Naive thymus-derived CD4-positive, alpha-beta T cell (primary cell): ENCODE measurements at regions not wholly inside any gene's neighbourhood (a gene's known extent, or its start where the extent isn't known, plus 50 kb on each side); places are given as distances from the start of the nearest gene placed in this dataset.

Experiments used
- ATAC-seq: fragments of 150-1000 bp; cut with Tn5 transposase; 2 replicates; pipeline ENCODE4 v1.10.0; 2021; ENCODE audit warnings: mild to moderate bottlenecking, moderate library complexity
- CTCF ChIA-PET: fragments of 350-600 bp; sonication (Branson Sonifier 250); formaldehyde crosslinking; loops from one replicate; lab custom pipeline; 2021; ENCODE audit warnings: antibody characterized with exemption; lab: Charles Lee
- POLR2A ChIA-PET: fragments of 350-600 bp; sonication (Branson Sonifier 250); formaldehyde crosslinking; loops from one replicate; lab custom pipeline; 2021; ENCODE audit warnings: antibody characterized with exemption, inconsistent platforms; lab: Charles Lee
- DNase-seq, 9 donors: peaks; one replicate each; pipeline versions ENCODE4 v3.0.0 to v3.0.0-alpha.2; 2020 to 2022; ENCODE audit warnings: mixed read lengths in 1 of 9
- H3K27ac ChIP-seq: one replicate; pipeline ENCODE4 v1.7.0; 2013; ENCODE audit warnings: mild to moderate bottlenecking, low read depth, low read length, moderate library complexity
- H3K27me3 ChIP-seq, 2 donors: one replicate each; pipeline ENCODE4 v1.7.0; 2013; ENCODE audit warnings: low read length in 2 of 2, mild to moderate bottlenecking in 2 of 2, moderate library complexity in 2 of 2; ENCODE audit not compliant: control insufficient read depth in 2 of 2, insufficient read depth in 2 of 2
- H3K36me3 ChIP-seq, 3 experiments: 1 replicate in 2 of 3; 2 replicates in 1 of 3; pipeline ENCODE4 v1.7.0; 2013; ENCODE audit warnings: low read length in 3 of 3, mild to moderate bottlenecking in 3 of 3, moderate library complexity in 1 of 3; ENCODE audit not compliant: insufficient read depth in 3 of 3, control insufficient read depth in 2 of 3
- H3K4me1 ChIP-seq, 2 donors: one replicate each; pipeline ENCODE4 v1.7.0; 2013; ENCODE audit warnings: low read length in 2 of 2, mild to moderate bottlenecking in 2 of 2, moderate library complexity in 1 of 2; ENCODE audit not compliant: control insufficient read depth in 2 of 2, insufficient read depth in 2 of 2
- H3K4me3 ChIP-seq: 2 replicates; pipeline ENCODE4 v1.7.0; 2013; ENCODE audit warnings: mild to moderate bottlenecking, low read length
- H3K9me3 ChIP-seq, 3 experiments: 1 replicate in 2 of 3; 2 replicates in 1 of 3; pipeline ENCODE4 v1.7.0; 2013; ENCODE audit warnings: low read length in 3 of 3; ENCODE audit not compliant: control insufficient read depth in 2 of 3
- H3K27ac Mint-ChIP-seq, 9 donors: one replicate each; pipeline ENCODE4 v1.8.0; 2020 to 2022; ENCODE audit warnings: mixed read lengths in 9 of 9, mild to moderate bottlenecking in 8 of 9, moderate library complexity in 5 of 9, inconsistent platforms in 2 of 9
- H3K27me3 Mint-ChIP-seq, 5 donors: one replicate each; pipeline ENCODE4 v1.8.0; 2021 to 2022; ENCODE audit warnings: mixed read lengths in 5 of 5, mild to moderate bottlenecking in 1 of 5
- H3K36me3 Mint-ChIP-seq, 5 donors: one replicate each; pipeline ENCODE4 v1.8.0; 2020 to 2022; ENCODE audit warnings: mixed read lengths in 5 of 5, mild to moderate bottlenecking in 3 of 5, inconsistent platforms in 1 of 5
- H3K4me1 Mint-ChIP-seq, 7 donors: one replicate each; pipeline ENCODE4 v1.8.0; 2020 to 2022; ENCODE audit warnings: mixed read lengths in 7 of 7, mild to moderate bottlenecking in 3 of 7, inconsistent platforms in 1 of 7
- H3K4me3 Mint-ChIP-seq, 10 donors: one replicate each; pipeline ENCODE4 v1.8.0; 2020 to 2022; ENCODE audit warnings: mild to moderate bottlenecking in 10 of 10, mixed read lengths in 10 of 10, moderate library complexity in 6 of 10, inconsistent platforms in 2 of 10
- H3K9me3 Mint-ChIP-seq, 11 donors: one replicate each; pipeline ENCODE4 v1.8.0; 2020 to 2022; ENCODE audit warnings: mixed read lengths in 11 of 11, mild to moderate bottlenecking in 4 of 11, inconsistent platforms in 1 of 11, moderate library complexity in 1 of 11
- intact Hi-C, 2 donors: fragments of 100-400 bp; cut with micrococcal nuclease; formaldehyde crosslinking; loops; one replicate each; pipeline ENCODE4 v1.15.1; 2023

- Histone ChIP-seq H3K9me3 (no peaks in the 10 kb centered on the region), H3K4me1 (no peaks in the 10 kb centered on the region), H3K27ac (no peak overlapping the region), H3K4me3 (no peak overlapping the region), H3K36me3 (no peaks in the 10 kb centered on the region), H3K27me3 (no peaks in the 10 kb centered on the region)
- Mint-ChIP-seq H3K27me3 (peaks cover 7 to 33% (median 23%) of the 10 kb centered on the region in 5 donors), H3K9me3 (no peaks in the 10 kb centered on the region), H3K4me1 (no peaks in the 10 kb centered on the region), H3K36me3 (no peaks in the 10 kb centered on the region), H3K4me3 (no peak overlapping the region), H3K27ac (no peak overlapping the region)
- ATAC-seq: no peak
- ChIA-PET CTCF (no interaction called here), POLR2A (no interaction called here)
- intact Hi-C loops: no loop called here
- DNase-seq: no peak
Observed at GRCh38 chr18:5618047-5618688, 74.4 kb upstream of the EPB41L3 start.

GRCh38 chr18:5611221-5611620 is 67.4 kb upstream of the EPB41L3 start:
- peaks cover 0 to 5% (median 0%) of the 10 kb centered on the region in 11 donors for H3K9me3 Mint-ChIP-seq

GRCh38 chr18:5608846-5609245 is 65.0 kb upstream of the EPB41L3 start:
- no peak overlapping the region for H3K27ac ChIP-seq
- H3K9me3 ChIP-seq: no peaks in the 10 kb centered on the region
- H3K27me3 Mint-ChIP-seq: peaks cover 3 to 35% (median 17%) of the 10 kb centered on the region in 5 donors
- H3K4me1 ChIP-seq: no peaks in the 10 kb centered on the region
- H3K4me3 Mint-ChIP-seq: no peak overlapping the region
- ChIA-PET CTCF (no interaction called here), POLR2A (no interaction called here)
- intact Hi-C loops: loop anchor here in 1 of 2 donors (10.0 kb wide), 1 partner anchor 64 kb away; the partner anchor contains the start of gene EPB41L3
- H3K4me3 ChIP-seq: no peak overlapping the region
- no peak for ATAC-seq
- peaks cover 0 to 5% (median 0%) of the 10 kb centered on the region in 11 donors for H3K9me3 Mint-ChIP-seq
- no peak for DNase-seq
- no peaks in the 10 kb centered on the region for H3K27me3 ChIP-seq
- no peaks in the 10 kb centered on the region for H3K36me3 Mint-ChIP-seq
- no peaks in the 10 kb centered on the region for H3K36me3 ChIP-seq
- H3K27ac Mint-ChIP-seq: no peak overlapping the region
- H3K4me1 Mint-ChIP-seq: no peaks in the 10 kb centered on the region

More at GRCh38 chr18:5611221-5611620, 67.4 kb upstream of the EPB41L3 start:
- intact Hi-C loops: no loop called here
- Histone ChIP-seq H3K4me1 (no peaks in the 10 kb centered on the region), H3K27ac (no peak overlapping the region), H3K4me3 (no peak overlapping the region), H3K36me3 (no peaks in the 10 kb centered on the region), H3K27me3 (no peaks in the 10 kb centered on the region), H3K9me3 (no peaks in the 10 kb centered on the region)
- Mint-ChIP-seq H3K27me3 (peaks cover 3 to 31% (median 18%) of the 10 kb centered on the region in 5 donors), H3K4me3 (no peak overlapping the region), H3K27ac (no peak overlapping the region), H3K4me1 (no peaks in the 10 kb centered on the region), H3K36me3 (no peaks in the 10 kb centered on the region)
- ChIA-PET CTCF (no interaction called here), POLR2A (no interaction called here)
- ATAC-seq: no peak
- DNase-seq: no peak

- ChIA-PET POLR2A (no interaction called here), CTCF (no interaction called here)
- no peaks in the 10 kb centered on the region for H3K36me3 Mint-ChIP-seq
- ATAC-seq (no peak), DNase-seq (no peak)
- no peaks in the 10 kb centered on the region for H3K4me1 Mint-ChIP-seq
- no peaks in the 10 kb centered on the region for H3K27me3 ChIP-seq
- H3K27ac Mint-ChIP-seq: no peak overlapping the region
- no peaks in the 10 kb centered on the region for H3K9me3 ChIP-seq
- intact Hi-C loops: loop anchor here in 1 of 2 donors (10.0 kb wide), 1 partner anchor 62 kb away; the partner anchor contains the start of gene EPB41L3
- H3K4me1 ChIP-seq: no peaks in the 10 kb centered on the region
- peaks cover 6 to 41% (median 22%) of the 10 kb centered on the region in 5 donors for H3K27me3 Mint-ChIP-seq
- H3K9me3 Mint-ChIP-seq: peaks cover 0 to 5% (median 0%) of the 10 kb centered on the region in 11 donors
- H3K27ac ChIP-seq: no peak overlapping the region
- no peak overlapping the region for H3K4me3 ChIP-seq
- H3K36me3 ChIP-seq: no peaks in the 10 kb centered on the region
- H3K4me3 Mint-ChIP-seq: no peak overlapping the region
Observed at GRCh38 chr18:5606951-5607350, 63.2 kb upstream of the EPB41L3 start.

GRCh38 chr18:5604778-5605177 is 61.0 kb upstream of the EPB41L3 start:
- Mint-ChIP-seq H3K27ac (no peak overlapping the region), H3K4me1 (no peaks in the 10 kb centered on the region), H3K9me3 (no peaks in the 10 kb centered on the region), H3K27me3 (peaks cover 6 to 38% (median 22%) of the 10 kb centered on the region in 5 donors), H3K4me3 (no peak overlapping the region), H3K36me3 (no peaks in the 10 kb centered on the region)
- no peaks in the 10 kb centered on the region for H3K9me3 ChIP-seq
- DNase-seq: no peak
- H3K4me1 ChIP-seq: no peaks in the 10 kb centered on the region
- H3K27ac ChIP-seq: no peak overlapping the region
- ChIA-PET CTCF (no interaction called here), POLR2A (no interaction called here)
- intact Hi-C loops: loop anchor here (5.0 to 10.0 kb wide), 2 partner anchors 60 to 1283 kb away; partner anchors contain the start of gene EPB41L3 (in 1 of the 2)
- no peaks in the 10 kb centered on the region for H3K36me3 ChIP-seq
- ATAC-seq: no peak
- no peak overlapping the region for H3K4me3 ChIP-seq
- no peaks in the 10 kb centered on the region for H3K27me3 ChIP-seq

GRCh38 chr18:5603153-5603552 is 59.4 kb upstream of the EPB41L3 start:
- Mint-ChIP-seq H3K27ac (peak overlapping the region in 1 of 9 donors; percentile 13), H3K4me1 (no peaks in the 10 kb centered on the region), H3K4me3 (no peak overlapping the region), H3K27me3 (peaks cover 6 to 40% (median 27%) of the 10 kb centered on the region in 5 donors), H3K36me3 (no peaks in the 10 kb centered on the region), H3K9me3 (no peaks in the 10 kb centered on the region)
- intact Hi-C loops: loop anchor here (5.0 to 10.0 kb wide), 2 partner anchors 58 to 1284 kb away; partner anchors contain the start of gene EPB41L3 (in 1 of the 2)
- Histone ChIP-seq H3K9me3 (no peaks in the 10 kb centered on the region), H3K4me3 (no peak overlapping the region), H3K36me3 (no peaks in the 10 kb centered on the region), H3K4me1 (no peaks in the 10 kb centered on the region), H3K27ac (no peak overlapping the region), H3K27me3 (no peaks in the 10 kb centered on the region)
- DNase-seq: no peak
- CTCF ChIA-PET: no interaction called here
- no peak for ATAC-seq
- POLR2A ChIA-PET: no interaction called here

GRCh38 chr18:5601188-5601624 is 57.4 kb upstream of the EPB41L3 start:
- Histone ChIP-seq H3K9me3 (no peaks in the 10 kb centered on the region), H3K27ac (no peak overlapping the region), H3K4me3 (no peak overlapping the region), H3K27me3 (no peaks in the 10 kb centered on the region), H3K36me3 (no peaks in the 10 kb centered on the region), H3K4me1 (no peaks in the 10 kb centered on the region)
- POLR2A ChIA-PET: no interaction called here
- Mint-ChIP-seq H3K27ac (no peak overlapping the region), H3K4me1 (no peaks in the 10 kb centered on the region), H3K27me3 (peaks cover 7 to 43% (median 27%) of the 10 kb centered on the region in 5 donors), H3K9me3 (no peaks in the 10 kb centered on the region), H3K36me3 (no peaks in the 10 kb centered on the region), H3K4me3 (no peak overlapping the region)
- no peak for DNase-seq
- intact Hi-C loops: loop anchor here (5.0 to 10.0 kb wide), 2 partner anchors 56 to 1286 kb away; partner anchors contain the start of gene EPB41L3 (in 1 of the 2)
- CTCF ChIA-PET: interaction anchor here (0.7 kb wide), 1 partner anchor 805 kb away, joined by 3 read pairs; no protein-coding TSS in a partner anchor
- no peak for ATAC-seq
